Activated naive CD8-positive, alpha-beta T cell (primary cell): ENCODE measurements at regions not wholly inside any gene's neighbourhood (a gene's known extent, or its start where the extent isn't known, plus 50 kb on each side); places are given as distances from the start of the nearest gene placed in this dataset.

Source experiments
- H3K27ac Mint-ChIP-seq: one replicate; pipeline ENCODE4 v1.8.0; 2021; ENCODE audit warnings: mixed read lengths
- H3K27me3 Mint-ChIP-seq: one replicate; pipeline ENCODE4 v1.8.0; 2021; ENCODE audit warnings: mixed read lengths
- H3K36me3 Mint-ChIP-seq: one replicate; pipeline ENCODE4 v1.8.0; 2021; ENCODE audit warnings: mixed read lengths
- H3K4me1 Mint-ChIP-seq: one replicate; pipeline ENCODE4 v1.8.0; 2021; ENCODE audit warnings: low read depth, mixed read lengths
- H3K4me3 Mint-ChIP-seq: one replicate; pipeline ENCODE4 v1.8.0; 2021; ENCODE audit warnings: mild to moderate bottlenecking, mixed read lengths
- H3K9me3 Mint-ChIP-seq: one replicate; pipeline ENCODE4 v1.8.0; 2021; ENCODE audit warnings: low read depth, mixed read lengths

DNA sequence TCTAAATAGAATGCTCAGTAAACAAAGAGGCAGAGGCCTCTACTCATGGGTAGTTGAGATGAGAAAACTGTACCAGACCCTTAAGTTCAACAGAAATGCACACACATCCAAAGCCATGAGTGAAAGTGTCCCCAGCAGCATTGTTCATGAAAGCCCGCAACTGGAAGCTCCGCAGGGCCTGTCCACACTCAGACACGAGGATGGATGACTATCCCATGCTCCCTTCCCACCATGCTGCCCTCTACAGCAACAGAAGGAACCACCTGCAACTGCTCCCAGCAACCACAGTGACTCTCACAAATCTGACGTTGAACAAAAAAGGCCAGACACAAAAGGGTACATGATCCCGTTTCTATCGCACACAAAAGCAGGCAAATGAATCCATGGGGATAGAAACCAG is 76.9 kb upstream of the ANO1 start:
- no peak overlapping the region for H3K27ac Mint-ChIP-seq

DNA sequence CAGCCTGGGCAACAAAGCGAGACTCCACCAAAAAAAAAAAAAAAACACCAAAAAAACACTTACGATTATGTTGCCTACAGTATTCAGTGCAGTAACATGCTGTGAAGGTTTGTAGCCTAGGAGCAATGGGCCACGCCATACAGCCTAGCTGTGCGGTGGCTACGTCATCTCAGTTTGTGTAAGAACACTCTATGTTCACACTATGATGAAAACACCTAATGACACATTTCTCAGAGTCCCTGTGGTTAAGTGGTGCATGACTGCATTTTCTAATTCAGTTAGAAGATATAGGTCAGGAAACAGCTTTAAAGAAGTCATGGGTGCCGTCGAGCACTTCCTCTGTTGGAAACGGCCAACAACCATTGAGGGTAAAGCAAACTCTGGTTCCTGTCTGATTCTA is 75.7 kb upstream of the ANO1 start:
- Mint-ChIP-seq H3K27ac (no peak overlapping the region), H3K36me3 (no peaks in the 10 kb centered on the region), H3K4me3 (no peak overlapping the region), H3K27me3 (peaks cover 8% of the 10 kb centered on the region), H3K4me1 (no peaks in the 10 kb centered on the region), H3K9me3 (no peaks in the 10 kb centered on the region)

More for the DNA sequence above, 76.9 kb upstream of the ANO1 start:
- Mint-ChIP-seq H3K9me3 (no peaks in the 10 kb centered on the region), H3K4me3 (no peak overlapping the region), H3K4me1 (no peaks in the 10 kb centered on the region), H3K36me3 (no peaks in the 10 kb centered on the region), H3K27me3 (peaks cover 9% of the 10 kb centered on the region)

DNA sequence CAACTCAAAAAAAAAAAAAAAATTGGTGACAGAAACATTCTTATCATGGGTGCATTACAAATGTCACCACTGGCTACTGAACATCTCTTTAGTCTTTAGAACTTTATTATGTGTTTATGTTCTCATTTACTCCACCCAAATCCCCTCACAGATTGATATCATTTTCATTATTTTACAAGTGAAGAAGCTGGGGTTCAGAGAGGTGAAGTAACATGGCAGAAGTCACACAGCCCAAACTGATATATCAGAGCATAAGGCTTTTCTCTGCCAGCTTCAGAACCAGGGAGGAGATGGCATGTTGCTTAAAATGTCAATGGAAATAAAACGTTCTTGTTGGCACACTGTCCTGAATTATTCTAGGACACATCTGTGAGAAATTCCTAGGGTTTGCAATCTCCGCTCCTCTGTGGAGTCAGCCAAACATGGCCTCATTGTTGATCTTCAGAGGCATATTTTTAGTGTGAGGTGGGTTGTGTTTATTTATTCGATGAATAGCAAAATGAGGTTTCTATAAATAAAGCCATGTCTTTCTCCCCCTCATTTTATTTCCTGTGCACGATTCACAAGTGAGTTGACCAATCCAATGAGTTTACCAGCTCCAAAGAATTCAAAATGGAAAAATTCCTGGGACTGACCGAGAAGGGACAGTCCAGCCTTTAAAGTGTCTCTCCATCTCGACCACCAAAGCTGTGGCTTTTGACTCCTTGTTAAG is 72.9 kb upstream of the ANO1 start:
- H3K27me3 Mint-ChIP-seq: peaks cover under 1% of the 10 kb centered on the region
- no peaks in the 10 kb centered on the region for H3K36me3 Mint-ChIP-seq
- no peak overlapping the region for H3K27ac Mint-ChIP-seq
- no peaks in the 10 kb centered on the region for H3K9me3 Mint-ChIP-seq
- H3K4me1 Mint-ChIP-seq: no peaks in the 10 kb centered on the region
- no peak overlapping the region for H3K4me3 Mint-ChIP-seq

DNA sequence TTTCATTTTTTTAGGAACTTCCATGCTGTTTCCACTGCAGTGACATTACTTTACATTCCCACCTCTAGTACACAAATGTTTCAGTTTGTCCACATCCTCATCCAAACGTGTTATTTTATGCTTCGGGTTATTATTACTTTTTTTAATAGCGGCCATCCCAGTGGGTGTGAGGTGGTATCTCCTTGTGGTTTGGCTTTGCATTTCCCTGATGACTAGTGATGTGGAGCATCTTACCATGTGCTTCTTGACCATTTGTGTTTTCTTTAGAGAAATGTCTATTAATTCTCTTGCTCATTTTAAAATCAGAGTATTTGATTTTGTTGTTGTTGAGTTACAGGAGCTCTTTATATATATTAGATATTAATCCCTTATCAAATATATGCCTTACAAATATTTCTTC is 70.3 kb upstream of the ANO1 start:
- Mint-ChIP-seq H3K9me3 (no peaks in the 10 kb centered on the region), H3K27ac (no peak overlapping the region), H3K27me3 (no peaks in the 10 kb centered on the region), H3K4me1 (no peaks in the 10 kb centered on the region), H3K36me3 (no peaks in the 10 kb centered on the region), H3K4me3 (no peak overlapping the region)

DNA sequence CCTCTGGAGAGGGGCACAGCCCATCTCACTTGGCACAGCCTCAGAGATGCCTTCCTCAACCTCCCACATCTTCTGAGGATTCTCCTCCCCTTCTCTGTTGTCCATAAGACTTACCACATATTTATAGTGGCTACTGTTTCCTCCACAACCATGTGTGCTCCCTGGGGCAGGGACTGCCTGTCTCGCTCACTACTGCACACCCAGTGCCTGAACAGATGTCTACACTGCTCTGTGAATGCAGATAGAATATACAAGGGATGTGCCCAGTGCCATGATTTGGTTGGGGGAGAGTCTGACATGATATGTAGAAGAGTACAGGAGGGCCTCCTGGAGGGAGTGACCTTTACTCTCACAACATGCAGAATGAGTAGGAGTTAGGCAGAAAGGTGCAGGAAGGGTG is 67.3 kb upstream of the ANO1 start:
- Mint-ChIP-seq H3K4me3 (no peak overlapping the region), H3K4me1 (no peaks in the 10 kb centered on the region), H3K27me3 (no peaks in the 10 kb centered on the region), H3K9me3 (no peaks in the 10 kb centered on the region), H3K27ac (no peak overlapping the region), H3K36me3 (no peaks in the 10 kb centered on the region)

DNA sequence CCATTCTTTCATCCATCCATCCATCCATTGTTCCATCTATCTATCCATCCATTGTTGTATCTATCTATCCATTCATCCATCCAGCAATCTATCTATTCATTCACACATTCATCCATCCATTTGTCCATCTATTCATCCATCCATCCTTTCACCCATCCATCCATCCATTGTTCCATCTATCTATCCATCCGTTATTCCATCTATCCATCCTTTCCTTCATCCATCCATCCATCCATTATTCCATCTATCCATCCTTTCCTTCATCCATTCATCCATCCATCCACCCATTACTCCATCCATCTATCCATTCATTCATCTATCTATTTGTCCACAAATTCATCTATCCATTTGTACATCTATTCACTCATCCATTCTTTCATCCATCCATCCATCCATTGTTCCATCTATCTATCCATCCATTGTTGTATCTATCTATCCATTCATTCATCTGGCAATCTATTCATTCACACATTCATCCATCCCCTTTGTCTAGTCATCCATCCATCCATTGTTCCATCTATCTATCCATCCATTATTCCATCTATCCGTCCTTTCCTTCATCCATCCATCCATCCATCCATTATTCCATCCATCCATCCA is 65.9 kb upstream of the ANO1 start:
- Mint-ChIP-seq H3K4me1 (no peaks in the 10 kb centered on the region), H3K27me3 (peaks cover 1% of the 10 kb centered on the region), H3K9me3 (no peaks in the 10 kb centered on the region), H3K27ac (no peak overlapping the region), H3K4me3 (no peak overlapping the region), H3K36me3 (no peaks in the 10 kb centered on the region)

DNA sequence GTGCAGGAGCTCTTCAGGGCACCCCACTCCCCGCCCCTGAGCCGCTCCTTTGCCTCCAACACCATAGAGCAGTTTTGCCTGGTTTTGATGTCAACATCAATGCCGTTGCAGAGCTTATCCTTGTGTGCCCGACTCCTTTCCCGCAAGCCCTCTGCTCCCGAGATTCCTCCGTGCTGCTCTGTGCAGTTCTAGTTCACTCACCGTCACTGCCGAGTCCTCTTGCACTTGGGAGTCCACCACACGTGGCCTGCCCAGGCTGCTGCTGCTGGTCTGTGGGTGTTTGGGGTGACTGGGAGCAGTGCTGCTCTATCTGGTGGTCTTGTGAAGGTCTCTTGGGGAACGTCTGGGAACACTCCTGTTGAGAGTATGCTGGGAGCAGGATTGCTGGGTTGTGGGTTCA is 63.8 kb upstream of the ANO1 start:
- H3K9me3 Mint-ChIP-seq: no peaks in the 10 kb centered on the region
- H3K4me1 Mint-ChIP-seq: no peaks in the 10 kb centered on the region
- H3K27me3 Mint-ChIP-seq: peaks cover 1% of the 10 kb centered on the region
- no peak overlapping the region for H3K27ac Mint-ChIP-seq
- H3K4me3 Mint-ChIP-seq: no peak overlapping the region
- no peaks in the 10 kb centered on the region for H3K36me3 Mint-ChIP-seq

DNA sequence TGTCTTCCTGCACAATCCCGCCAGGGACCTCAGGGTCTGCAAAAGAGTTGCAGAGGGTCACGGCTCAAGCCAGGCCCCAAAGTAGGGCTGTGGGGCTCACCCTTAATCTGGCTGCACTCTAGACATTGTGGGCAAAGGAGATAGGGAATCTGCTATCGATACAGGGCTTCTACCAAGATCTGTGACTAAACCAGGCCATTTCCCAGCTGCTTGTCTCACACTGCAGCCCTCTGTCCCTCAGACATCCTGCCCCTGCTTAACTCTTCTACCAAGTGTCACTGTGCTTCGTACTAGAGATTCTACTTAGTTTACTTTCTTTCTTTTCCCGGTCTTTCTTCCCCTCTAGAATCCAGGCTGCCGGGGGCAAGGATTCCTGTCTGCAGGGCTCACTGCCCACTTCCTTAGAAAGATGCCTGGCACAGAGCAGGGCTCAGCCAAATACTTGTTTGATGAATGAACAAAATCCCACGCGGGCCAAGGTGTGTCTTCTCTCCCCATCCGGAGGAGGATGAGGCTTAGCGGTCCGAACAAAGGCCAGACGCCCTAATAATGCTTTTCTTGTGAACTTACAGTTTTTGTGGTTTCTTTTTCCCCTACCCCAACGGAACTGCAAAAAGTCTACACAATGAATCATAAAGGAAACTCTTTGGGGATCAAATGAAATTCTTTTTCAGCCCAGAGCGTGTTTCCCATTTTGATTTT is 61.3 kb upstream of the ANO1 start:
- peaks cover 4% of the 10 kb centered on the region for H3K27me3 Mint-ChIP-seq
- no peaks in the 10 kb centered on the region for H3K36me3 Mint-ChIP-seq
- H3K4me1 Mint-ChIP-seq: no peaks in the 10 kb centered on the region
- H3K9me3 Mint-ChIP-seq: no peaks in the 10 kb centered on the region
- H3K27ac Mint-ChIP-seq: no peak overlapping the region
- H3K4me3 Mint-ChIP-seq: no peak overlapping the region

DNA sequence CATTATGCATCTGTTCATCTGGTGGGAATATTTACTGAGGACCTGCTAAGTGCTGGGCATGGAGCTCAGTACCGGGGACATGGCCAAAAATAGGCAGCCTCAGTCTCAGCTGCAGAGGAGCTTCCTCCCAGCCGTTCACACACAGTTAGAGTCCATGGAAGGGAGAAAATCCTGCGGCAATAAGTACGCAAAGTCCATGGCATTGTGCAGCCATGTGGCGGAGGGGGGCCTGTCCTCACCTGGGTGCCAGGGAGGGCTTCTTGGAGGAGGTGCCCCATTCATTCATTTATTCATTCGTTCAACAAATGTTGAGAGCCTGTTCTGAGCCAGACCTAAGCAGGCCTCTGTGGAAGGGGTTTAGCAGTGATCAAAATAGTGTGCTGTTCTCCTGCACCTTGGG is 59.3 kb upstream of the ANO1 start:
- no peak overlapping the region for H3K4me3 Mint-ChIP-seq
- peaks cover 11% of the 10 kb centered on the region for H3K27me3 Mint-ChIP-seq
- H3K36me3 Mint-ChIP-seq: no peaks in the 10 kb centered on the region
- H3K4me1 Mint-ChIP-seq: no peaks in the 10 kb centered on the region
- H3K9me3 Mint-ChIP-seq: no peaks in the 10 kb centered on the region
- no peak overlapping the region for H3K27ac Mint-ChIP-seq

DNA sequence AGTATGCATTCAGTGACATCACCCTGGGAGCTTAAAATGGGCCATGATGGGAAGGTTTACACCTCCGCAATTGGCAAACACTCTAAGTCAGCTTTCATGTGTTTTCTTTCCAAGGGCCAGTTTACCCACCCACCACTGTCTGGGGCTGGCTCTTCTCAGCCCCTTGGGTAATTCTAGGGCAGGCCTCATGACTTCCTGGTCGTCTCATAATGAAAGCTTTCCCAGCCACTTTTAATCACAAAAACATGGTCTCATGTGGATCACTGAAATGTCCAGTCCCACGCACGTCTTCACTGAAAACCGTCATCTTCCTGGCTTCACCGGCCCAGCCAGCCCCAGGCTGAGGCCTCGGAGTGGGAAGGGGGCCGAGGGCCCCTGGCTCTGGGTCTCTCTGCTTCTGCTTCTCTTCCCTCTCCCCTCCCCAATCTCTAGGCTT is 58.5 kb upstream of the ANO1 start:
- Mint-ChIP-seq H3K36me3 (no peaks in the 10 kb centered on the region), H3K4me1 (no peaks in the 10 kb centered on the region), H3K4me3 (no peak overlapping the region), H3K9me3 (no peaks in the 10 kb centered on the region), H3K27ac (no peak overlapping the region), H3K27me3 (peaks cover 11% of the 10 kb centered on the region)

DNA sequence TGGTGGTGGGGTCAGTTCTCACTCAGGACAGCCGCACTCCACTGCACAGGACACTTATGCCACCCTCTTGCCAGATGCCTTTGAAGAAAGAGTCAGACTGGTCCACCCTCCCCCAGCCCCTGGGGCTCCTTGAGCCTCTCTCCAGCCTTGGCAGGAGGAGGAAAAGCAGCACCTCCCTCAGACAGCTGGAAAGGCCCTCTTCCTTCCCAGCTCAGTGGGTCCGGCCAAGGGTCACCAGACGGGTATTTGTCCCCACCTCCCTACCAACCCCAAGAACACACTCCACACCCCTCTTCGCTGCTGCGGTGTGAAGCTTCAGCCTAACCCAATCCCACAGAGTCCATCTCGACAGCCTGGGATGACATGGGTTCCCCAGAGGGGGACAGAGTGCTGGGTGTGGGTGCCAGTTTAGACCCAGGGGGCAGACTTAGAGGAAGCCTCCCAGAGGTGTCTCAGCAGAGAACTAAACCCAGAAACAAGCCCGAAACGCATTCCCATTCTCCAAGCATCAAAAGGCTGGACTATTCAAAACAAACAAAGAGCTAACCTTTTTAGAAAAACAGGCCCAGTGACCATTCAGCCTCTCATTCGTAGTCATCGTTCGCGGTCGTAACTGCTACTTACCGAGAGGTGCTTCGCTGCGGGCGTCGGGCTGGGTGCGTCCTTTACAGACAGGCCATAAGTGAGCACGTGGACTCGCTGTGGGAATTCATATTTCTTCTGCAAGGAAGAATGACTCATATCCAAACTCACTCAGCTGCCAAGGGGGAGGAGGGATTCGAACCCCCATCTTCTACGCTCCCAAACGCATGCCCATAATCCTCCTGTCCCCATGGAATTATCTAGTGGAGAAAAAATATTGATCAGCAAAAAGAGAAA is 57.5 kb upstream of the ANO1 start:
- H3K4me3 Mint-ChIP-seq: no peak overlapping the region
- no peaks in the 10 kb centered on the region for H3K9me3 Mint-ChIP-seq
- peaks cover 11% of the 10 kb centered on the region for H3K27me3 Mint-ChIP-seq
- no peak overlapping the region for H3K27ac Mint-ChIP-seq
- no peaks in the 10 kb centered on the region for H3K4me1 Mint-ChIP-seq
- no peaks in the 10 kb centered on the region for H3K36me3 Mint-ChIP-seq

DNA sequence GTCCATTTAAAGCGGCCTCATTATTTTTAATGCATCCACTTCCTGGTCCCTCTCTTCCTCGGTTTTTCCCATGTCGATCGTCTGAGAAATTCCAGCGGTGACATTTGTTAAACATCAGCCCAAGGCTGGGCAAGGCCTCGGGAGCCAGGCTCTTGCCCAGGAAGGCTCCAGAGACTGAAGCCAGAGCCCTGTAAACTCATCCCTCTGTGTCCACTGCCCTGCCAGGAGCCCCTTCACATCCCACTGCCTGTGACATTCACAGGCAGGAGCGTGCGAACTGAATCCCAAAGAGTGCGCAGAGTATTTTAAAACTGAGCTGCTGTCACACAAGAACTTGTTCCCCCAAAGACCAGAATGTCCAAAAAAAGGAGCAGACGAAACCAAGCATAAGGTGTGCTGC is 56.5 kb upstream of the ANO1 start:
- Mint-ChIP-seq H3K4me1 (no peaks in the 10 kb centered on the region), H3K9me3 (no peaks in the 10 kb centered on the region), H3K27me3 (peaks cover 10% of the 10 kb centered on the region), H3K4me3 (no peak overlapping the region), H3K36me3 (no peaks in the 10 kb centered on the region), H3K27ac (no peak overlapping the region)

DNA sequence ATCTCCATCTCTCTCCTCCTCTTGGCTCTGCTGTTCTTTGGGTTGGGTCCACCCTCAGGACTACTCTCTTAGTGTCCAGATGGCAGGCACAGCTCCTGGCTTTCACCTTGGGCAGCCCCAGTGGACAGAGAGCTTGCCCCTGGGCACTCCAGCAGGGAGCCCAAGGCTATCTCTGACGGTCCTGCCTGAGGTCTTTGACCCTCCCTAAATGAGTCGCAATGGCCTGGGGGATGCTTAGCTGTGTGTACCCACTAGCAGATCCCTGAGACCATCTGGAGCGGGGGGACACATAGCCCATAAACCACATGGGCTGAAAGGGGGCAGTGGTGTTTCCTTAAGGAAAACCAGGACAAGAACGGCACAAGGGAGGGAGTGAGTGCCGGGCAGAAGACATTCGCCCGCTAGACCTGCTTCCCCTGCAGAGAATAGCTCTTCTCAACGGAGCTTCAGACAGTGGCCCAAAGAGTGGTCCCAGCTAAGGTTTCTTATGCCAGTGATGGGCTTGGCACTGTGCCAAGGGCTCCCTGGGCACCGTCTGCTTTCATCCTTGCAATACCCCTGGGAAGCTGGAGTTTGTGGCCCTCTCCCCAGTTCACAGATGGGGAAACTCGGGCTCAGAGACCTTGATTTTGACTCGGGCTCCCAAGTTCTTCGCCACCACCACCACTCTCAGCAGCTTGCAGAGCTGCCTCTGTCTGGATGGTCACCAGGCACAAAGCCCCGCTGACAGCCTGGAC is 53.9 kb upstream of the ANO1 start:
- no peaks in the 10 kb centered on the region for H3K36me3 Mint-ChIP-seq
- no peaks in the 10 kb centered on the region for H3K9me3 Mint-ChIP-seq
- no peaks in the 10 kb centered on the region for H3K4me1 Mint-ChIP-seq
- peaks cover 10% of the 10 kb centered on the region for H3K27me3 Mint-ChIP-seq
- H3K4me3 Mint-ChIP-seq: no peak overlapping the region
- no peak overlapping the region for H3K27ac Mint-ChIP-seq

DNA sequence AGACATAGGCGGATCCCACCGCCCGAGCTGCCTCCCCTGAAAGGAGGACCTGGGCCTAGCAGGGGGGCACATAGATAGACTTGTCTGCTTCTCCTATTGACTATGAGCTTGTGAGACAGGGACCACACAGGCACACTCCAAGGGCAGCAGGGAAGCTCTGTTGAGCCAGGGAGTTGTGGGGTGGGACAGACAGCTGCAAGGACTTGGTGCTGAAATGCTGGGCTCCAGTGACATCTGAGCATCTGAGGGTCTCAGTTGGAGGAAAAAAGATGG is 53.4 kb upstream of the ANO1 start:
- H3K9me3 Mint-ChIP-seq: no peaks in the 10 kb centered on the region
- H3K4me1 Mint-ChIP-seq: no peaks in the 10 kb centered on the region
- H3K36me3 Mint-ChIP-seq: no peaks in the 10 kb centered on the region
- H3K27ac Mint-ChIP-seq: no peak overlapping the region
- H3K27me3 Mint-ChIP-seq: peaks cover 10% of the 10 kb centered on the region
- no peak overlapping the region for H3K4me3 Mint-ChIP-seq
